Activated T-cell treated with anti-CD3 and anti-CD28 coated beads for 24 hours (primary cell): ENCODE measurements at regions not wholly inside any gene's neighbourhood (a gene's known extent, or its start where the extent isn't known, plus 50 kb on each side); places are given as distances from the start of the nearest gene placed in this dataset.

Source experiments
- DNase-seq: peaks from one replicate; pipeline ENCODE4 v3.0.0-alpha.2; 2020; ENCODE audit warnings: low read depth

DNA sequence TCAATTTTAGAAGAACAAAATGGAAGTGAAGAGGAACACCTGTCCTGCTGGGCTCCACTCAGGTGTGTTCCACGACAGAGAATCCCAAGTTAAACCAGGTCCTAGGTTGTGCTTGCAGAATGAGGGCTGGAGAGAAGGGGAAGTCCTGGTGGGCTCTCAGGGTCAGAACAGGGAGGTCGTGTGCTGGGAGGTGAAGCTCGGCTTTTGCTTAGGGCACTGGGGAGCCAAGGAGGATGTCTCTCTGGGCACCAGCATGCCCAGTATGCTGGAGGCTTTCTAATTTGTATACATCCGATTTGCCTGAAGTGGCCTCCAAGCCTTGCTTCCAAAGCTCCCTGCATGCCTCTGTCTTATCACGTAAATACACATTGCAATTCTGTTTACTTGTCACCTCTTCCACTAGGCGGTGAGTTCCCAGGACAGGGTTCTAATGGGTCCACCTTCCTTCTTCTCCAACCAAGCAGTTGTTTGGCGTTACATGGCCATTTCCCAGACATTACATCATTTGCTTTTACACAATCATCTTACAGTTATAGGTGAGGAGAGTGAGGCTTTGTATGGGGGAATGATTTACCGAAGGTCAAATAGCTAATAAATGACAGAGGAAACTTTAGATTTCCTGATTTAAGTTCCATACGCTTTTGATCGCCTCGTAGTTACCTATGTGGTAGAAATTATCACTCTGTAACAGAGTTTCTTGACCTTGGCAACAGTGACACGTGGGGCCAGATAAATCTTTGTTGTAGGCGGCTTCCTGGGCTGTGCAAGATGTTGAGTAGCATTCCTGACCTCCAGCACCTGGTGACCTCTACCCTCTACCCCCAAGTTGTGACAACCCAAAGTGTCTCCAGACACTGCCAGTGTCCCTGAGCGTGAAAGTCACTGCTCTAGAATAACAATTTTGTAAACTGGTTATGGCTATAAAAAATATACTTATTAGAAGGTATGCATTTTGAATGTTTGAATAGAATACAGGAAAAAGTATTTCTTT, 901.5 kb downstream of the TBC1D22A start:
- DNase-seq = no peak

DNA sequence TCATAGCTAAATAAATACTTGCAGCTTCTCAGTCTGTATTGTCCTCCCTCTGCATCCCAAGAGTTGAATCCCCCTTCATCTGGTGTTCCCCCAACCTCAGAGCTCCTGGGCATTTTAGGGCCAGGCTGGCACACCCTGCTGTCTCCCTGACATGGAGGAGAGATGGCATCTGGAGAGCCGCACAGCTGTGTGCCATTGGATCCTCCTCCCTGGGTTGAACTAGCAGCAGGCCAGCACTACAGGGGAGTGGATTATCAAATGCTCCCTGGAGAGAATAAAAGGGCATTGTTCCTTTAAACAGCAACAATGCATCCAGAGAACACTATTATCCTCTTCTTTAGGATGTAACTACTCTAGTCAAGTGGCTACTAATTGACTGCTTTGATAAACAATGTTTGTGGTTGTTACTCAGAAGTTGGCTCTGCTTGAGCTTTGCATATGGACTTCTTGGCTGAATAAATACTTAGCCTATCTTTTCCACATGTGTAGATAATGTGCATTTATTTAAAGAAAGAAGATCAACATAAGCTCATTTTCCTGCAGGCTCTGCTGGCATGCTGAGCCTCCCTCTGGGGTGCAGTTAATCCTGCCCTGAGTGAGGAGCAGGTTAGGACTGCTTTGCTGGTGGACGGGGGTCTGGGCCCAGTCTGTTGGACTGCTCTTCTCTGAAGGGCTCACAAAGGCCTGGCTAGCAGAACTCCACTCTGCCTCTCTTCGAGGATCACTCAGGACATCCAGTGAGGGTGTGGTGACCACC, 897.2 kb downstream of the TBC1D22A start:
- DNase-seq = no peak

- no peak for DNase-seq
These were observed 895.7 kb downstream of the TBC1D22A start for GRCh38 chr22:47658182-47658581.

DNA sequence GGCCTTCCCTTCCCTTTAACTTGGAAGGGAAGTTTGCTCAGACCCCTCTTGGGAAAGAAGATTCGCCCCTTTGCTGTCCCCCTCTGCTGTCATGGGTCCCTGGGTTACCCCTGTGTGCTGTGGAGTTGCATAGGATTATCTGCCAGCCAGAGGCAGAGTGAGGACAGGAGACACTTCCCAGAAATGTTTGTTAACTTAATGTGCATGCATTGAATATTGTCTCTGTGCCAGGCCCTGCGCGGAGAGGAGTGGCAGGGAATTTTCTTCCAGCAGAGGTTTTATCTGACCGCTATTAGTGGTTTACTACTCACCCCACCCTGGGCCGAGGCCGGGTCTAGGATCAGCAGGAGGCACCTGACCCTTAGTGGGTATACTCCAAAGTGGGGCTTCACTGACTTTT, 894.8 kb downstream of the TBC1D22A start:
- no peak for DNase-seq

GRCh38 chr22:47656806-47657205, 894.4 kb downstream of the TBC1D22A start:
- no peak for DNase-seq

DNA sequence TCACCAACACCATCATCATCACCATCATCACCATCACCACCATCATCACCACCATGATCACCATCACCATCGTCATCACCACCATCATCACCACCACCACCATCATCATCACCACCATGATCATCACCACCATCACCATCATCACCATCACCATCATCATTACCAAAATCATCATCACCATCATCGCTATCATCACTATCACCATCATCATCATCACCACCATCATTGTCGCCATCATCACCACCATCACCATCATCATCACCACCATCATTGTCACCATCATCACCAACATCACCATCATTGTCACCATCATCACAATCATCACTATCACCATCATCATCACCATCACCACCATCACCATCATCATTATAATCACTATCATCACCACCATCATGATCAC, 893.5 kb downstream of the TBC1D22A start:
- no peak for DNase-seq

DNA sequence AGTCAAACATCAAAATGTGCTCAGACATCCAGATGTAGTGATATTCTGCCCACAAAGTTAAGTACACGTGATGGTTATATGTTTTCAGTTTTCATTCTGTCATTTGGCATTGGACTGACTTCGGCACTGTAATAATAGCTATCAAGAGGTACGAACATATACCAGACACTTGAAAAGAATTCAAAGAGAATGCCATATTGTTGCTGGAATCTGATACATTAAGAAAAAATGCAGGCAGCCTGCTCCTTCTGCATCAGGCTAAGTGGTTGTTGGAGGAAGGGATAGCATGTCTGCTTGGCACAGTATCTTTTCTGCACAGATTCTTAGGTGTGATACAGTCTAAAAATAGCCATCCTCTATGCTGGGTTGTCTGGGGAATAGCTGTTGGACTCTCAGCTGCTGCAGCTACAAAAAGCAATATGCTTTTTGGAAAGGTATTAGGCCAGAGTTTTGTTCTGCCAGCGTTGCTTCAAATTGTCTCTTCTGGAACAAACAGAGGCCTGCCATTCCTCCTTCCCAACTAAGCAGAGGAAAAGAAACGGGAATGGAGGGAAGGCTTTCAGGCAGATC, 892.6 kb downstream of the TBC1D22A start:
- DNase-seq = no peak

- no peak for DNase-seq
These were observed 891.5 kb downstream of the TBC1D22A start for GRCh38 chr22:47653921-47654320.

GRCh38 chr22:47651216-47651987, 889.0 kb downstream of the TBC1D22A start:
- no peak for DNase-seq

- no peak for DNase-seq
These were observed 885.3 kb downstream of the TBC1D22A start for GRCh38 chr22:47647720-47648119.

DNA sequence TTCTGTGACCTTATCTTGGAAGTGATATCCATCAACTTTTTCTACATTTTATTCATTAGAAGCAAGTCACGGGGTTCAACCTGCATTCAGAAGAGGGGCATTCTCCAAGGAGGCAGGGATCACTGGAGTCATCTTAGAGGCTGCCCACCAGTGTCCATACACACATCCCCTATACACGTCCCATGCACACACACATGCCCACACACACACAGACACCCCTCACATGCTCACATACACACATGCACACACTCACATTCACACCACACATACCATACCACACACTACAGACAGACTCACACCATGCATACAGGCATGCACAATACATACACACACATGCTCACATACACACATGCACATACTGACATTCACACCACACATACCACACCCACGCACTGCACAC, 884.7 kb downstream of the TBC1D22A start:
- no peak for DNase-seq

GRCh38 chr22:47645923-47646322, 883.5 kb downstream of the TBC1D22A start:
- DNase-seq = no peak

DNA sequence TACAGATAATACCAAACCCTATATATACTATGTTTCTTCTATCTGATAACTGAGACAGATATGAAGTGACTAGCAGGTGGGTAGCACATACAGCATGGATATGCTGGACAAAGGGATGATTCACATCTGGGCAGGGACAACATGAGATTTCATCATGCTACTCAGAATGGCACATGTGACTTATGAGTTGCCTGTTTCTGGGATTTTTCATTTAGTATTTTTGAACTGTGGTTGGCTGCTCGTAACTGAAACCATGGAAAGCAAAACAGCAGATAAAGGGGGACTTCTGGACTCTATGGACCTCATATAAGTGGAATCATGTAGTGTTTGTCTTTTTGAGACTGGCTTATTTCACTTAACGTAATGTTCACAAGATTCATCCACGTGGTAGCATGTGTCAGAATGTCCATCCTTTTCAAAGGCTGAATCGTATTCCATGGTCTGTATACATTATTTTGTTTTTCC, 883.0 kb downstream of the TBC1D22A start:
- DNase-seq = no peak

DNA sequence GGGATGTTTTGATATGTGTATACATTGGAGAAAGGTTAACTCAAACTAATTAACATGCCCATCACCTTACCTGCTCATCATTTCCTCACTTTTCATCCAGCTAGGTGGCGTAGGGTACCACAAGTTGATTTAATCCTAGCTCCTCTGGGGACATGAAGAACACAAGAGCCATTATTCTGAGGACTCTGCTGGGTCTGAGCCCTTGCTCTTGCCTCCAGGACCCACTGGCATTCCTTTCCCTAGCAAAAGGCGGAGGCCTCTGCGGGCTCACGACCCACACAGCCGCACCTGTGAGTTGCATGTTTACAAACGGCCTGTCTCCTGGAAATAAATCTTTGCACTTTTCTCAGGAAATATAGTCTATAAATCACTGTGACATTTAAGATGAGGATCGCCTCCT, 871.9 kb downstream of the TBC1D22A start:
- no peak for DNase-seq

GRCh38 chr22:47633111-47633510, 870.7 kb downstream of the TBC1D22A start:
- no peak for DNase-seq

DNA sequence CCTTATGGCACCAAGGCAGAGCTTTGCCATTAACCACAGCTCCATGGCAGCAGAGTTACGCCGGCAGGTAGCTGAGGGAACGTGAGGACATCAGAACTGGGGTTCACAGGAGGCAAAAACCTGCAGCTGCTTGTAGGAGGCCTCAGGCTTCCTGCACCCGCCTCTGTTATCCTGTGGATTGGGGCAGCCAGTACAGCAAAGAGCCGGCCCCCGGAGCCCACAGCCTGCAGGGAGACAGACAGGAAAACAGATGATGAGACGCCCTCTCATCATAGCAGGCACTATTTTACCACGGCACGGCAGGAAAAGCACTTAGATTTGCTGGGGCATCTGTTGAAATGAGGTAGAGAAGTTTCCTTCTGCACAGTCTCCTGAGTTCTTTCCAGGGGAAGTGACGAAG, 870.3 kb downstream of the TBC1D22A start:
- DNase-seq = no peak

- DNase-seq = no peak
These were observed 869.2 kb downstream of the TBC1D22A start for GRCh38 chr22:47631571-47632102.

DNA sequence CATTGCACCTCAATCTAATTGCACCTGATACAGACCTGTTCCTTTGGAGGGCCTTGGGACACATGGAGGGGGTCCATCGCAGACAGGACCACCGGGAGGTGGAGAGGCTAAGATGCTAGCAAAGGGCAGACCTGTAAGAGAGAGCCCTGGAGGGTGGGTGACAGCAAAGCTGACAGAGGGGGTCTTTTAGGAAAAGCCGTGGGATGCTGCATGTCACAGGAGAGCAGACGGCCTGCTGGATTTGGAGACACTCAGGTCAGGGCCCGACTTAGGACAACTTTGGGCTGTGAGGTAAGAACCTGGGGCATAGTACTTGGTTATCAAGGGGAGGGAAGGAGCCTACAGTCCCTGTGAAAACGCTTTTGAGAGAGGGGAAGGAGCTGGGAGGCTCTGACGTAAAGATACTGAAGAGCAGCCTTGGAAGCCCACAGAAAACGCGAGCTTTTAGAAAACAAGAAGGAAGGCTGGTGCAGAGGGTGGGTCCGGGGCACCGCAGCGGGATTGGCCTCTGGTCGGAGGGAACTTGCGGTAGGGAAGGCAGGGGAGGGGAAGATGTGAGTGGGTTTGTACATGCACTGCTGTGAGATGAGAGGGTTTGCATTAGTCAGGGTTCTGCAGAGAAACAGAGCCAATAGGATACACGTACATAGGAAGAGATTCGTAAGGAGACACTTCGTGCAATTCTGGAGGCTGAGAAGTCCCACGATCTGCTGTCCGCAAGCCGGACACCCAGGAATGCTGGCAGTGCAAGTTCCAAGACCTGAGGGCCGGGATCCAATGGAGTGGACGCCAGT, 868.5 kb downstream of the TBC1D22A start:
- no peak for DNase-seq

- DNase-seq = no peak
These were observed 867.6 kb downstream of the TBC1D22A start for GRCh38 chr22:47629791-47630655.

GRCh38 chr22:47629273-47629711, 866.8 kb downstream of the TBC1D22A start:
- DNase-seq = no peak
